NCI-H2171 treated with DMSO at 0.1 percent for 48 hours (cell line): ENCODE measurements at regions not wholly inside any gene's neighbourhood (a gene's known extent, or its start where the extent isn't known, plus 50 kb on each side); places are given as distances from the start of the nearest gene placed in this dataset.
"Not testable (repeated sequence)": the region's sequence is repeated elsewhere in the genome, so short reads cannot be mapped to it uniquely, and the experiment has no call there.

Experiments
- DNase-seq: peaks from one replicate; lab custom pipeline; 2025; lab: John Stamatoyannopoulos, UW

DNA sequence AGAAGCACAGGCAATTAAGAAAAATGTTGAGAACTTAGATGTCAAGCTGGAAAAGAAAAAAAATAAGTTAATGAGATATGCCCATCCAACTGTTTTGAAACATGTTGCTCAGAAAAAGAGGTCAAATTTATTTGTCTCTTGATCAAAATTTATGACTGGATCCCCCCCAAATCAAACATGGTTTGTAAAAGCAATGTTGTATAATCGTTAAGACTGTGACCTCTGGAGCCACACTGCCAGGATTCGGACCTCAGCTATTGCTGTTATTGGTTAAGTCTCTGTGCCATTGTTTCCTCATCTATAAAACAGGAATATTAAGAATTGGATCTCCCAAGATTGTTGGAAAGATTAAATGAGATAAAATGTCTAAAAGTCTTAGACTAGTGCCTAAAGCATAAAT lies 51.9 kb upstream of the LRRK2 start:
- DNase-seq = no peak

GRCh38 chr12:40171501-40171900 lies 53.3 kb upstream of the LRRK2 start:
- no peak for DNase-seq

DNA sequence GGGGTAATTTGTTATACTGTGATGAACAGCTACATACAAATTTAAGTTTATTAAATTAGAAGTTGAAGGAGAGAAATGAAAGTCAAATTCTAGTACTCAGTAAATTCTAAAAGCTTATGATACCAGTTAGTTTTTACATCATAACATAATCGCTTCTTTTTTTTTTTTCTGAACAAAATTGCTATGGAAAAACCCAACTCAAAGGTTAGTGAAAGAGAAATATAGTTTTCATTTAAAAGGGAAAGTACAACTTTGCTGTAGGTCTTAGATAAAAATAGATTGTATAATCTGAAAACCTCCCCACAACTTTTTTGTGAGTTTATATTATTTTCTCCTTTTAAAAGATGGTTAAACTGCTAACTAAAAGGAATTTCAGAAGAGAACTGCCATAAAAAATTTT lies 53.7 kb upstream of the LRRK2 start:
- DNase-seq = no peak

DNA sequence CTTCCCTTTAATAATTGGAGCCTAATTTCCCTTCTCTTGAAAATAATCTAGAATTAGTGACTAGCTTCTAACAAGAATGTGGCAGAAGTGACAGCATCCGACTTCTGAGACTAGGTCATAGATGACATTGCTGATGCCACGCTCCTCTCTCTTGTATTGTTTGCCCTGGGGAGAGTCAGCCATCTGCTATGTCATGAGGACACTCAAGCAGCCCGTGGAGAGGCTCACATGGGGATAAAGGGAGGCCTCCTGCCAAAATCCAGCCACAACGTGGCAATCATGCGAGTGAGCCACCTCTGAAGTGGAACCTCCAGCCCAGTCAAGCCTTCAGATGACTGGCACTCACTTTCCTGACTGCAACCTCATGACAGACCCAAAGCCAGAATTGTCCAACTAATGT lies 54.2 kb upstream of the LRRK2 start:
- DNase-seq = peak; percentile 91

DNA sequence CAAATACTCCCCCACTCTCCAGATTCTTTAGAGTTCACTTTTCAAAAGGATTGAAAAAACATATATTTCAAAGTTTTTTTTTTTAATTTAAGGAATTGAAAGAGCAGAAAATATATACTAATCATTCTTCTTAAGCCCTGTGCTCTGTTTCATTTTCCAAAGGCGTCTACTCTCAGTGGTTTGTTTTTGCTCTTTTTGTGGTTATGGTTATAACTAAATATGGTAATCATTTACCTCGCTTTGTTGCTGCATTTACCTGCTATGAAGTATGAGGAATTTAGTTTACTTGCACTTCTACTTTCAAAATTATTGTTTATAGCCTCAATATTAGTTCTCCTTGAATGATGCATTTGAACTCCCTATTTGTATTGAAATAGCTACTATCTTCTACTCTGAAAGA lies 55.9 kb upstream of the LRRK2 start:
- DNase-seq = no peak

DNA sequence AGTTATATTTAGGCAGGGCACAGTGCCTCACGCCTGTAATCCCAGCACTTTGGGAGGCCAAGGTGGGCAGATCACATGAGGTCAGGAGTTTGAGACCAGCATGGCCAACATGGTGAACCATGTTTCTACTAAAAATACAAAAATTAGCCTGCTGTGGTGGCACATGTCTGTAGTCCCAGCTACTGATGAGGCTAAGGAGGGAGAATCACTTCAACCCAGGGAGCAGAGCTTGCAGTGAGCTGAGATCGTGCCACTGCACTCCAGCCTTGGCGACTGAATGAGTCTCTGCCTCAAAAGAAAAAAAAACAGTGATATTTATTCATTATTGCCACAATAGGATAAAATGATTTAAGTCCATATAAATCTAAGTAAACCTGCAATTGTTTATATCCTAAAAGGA lies 56.4 kb upstream of the LRRK2 start:
- not testable (repeated sequence) for DNase-seq

- DNase-seq = no peak
These were observed 56.8 kb upstream of the LRRK2 start for GRCh38 chr12:40168001-40168400.

GRCh38 chr12:40165179-40165578 lies 59.3 kb upstream of the SLC2A13 start:
- DNase-seq = no peak

DNA sequence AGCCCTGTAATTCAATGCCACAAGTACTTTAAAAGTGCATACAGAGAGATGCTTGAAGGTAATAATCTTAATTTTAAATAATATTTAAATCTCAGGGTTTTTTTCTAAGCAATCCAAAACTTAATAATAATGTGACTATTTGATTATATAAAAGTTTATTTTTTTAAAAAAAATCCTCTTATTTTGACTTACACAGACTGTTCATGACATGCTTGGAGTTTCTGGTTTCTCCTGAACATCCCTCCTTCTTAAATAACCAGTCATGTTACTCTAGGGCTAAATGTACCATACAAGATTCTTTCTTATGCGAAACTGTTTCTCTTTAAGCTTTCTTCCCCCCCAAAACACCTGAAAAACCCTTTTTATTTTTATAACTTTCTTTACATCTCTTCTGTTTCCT lies 58.2 kb upstream of the SLC2A13 start:
- no peak for DNase-seq

GRCh38 chr12:40162033-40162432 lies 56.2 kb upstream of the SLC2A13 start:
- no peak for DNase-seq

- DNase-seq = peak; percentile 98
These were observed 52.8 kb upstream of the SLC2A13 start for GRCh38 chr12:40158592-40159111.

DNA sequence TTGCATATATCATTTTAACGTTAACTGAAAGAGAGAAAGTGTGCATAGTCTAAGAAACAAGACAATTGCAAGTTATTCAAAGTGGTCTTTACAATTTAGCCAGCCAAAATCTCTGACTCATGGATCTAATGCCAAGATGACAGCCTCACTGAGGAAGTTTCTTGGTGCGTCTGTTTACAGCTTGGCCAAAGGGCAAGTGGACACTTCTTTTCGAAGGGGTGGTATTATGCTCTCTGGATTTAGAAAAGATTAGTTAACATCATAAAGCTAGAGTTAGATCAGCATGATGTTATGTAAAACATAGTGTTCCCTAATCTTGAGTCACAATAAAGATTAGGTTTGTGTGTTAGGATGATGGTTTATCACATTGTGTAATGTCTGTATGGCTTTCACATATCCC lies 51.5 kb upstream of the SLC2A13 start:
- DNase-seq = no peak

- DNase-seq = peak; percentile 97
These were observed 50.3 kb upstream of the SLC2A13 start for GRCh38 chr12:40156021-40156764.
